OCI-LY1 (cell line): ENCODE measurements at regions not wholly inside any gene's neighbourhood (a gene's known extent, or its start where the extent isn't known, plus 50 kb on each side); places are given as distances from the start of the nearest gene placed in this dataset.

Experiments
- H2AFZ ChIP-seq: fragments of 200-600 bp; sonication (generic), shearing (Covaris generic); 2 replicates; pipeline ENCODE4 v1.6.0; 2014; ENCODE audit warnings: antibody characterized with exemption, mild to moderate bottlenecking, low read length
- H3F3A ChIP-seq: fragments of 200-600 bp; sonication (generic), shearing (Covaris generic); 2 replicates; pipeline ENCODE4 v1.6.0; 2014; ENCODE audit warnings: mild to moderate bottlenecking, antibody characterized with exemption, low read length, moderate library complexity; ENCODE audit not compliant: insufficient read depth
- H3K27ac ChIP-seq: fragments of 200-600 bp; sonication (generic); 2 replicates; pipeline ENCODE4 v1.5.1; 2014; ENCODE audit warnings: low read length, mixed run types, mild to moderate bottlenecking, low read depth; ENCODE audit not compliant: poor library complexity, severe bottlenecking
- H3K27me3 ChIP-seq: fragments of 200-600 bp; sonication (generic); 2 replicates; pipeline ENCODE4 v1.6.0; 2014; ENCODE audit warnings: antibody characterized with exemption, mild to moderate bottlenecking, low read length, moderate library complexity; ENCODE audit not compliant: insufficient read depth
- H3K36me3 ChIP-seq: fragments of 200-600 bp; sonication (generic); 2 replicates; pipeline ENCODE4 v1.6.1; 2014; ENCODE audit warnings: mild to moderate bottlenecking, antibody characterized with exemption, low read length, moderate library complexity, mixed read lengths; ENCODE audit not compliant: insufficient read depth
- H3K4me1 ChIP-seq: fragments of 200-600 bp; sonication (generic); 2 replicates; pipeline ENCODE4 v1.5.1; 2014; ENCODE audit warnings: mild to moderate bottlenecking, low read length, moderate library complexity; ENCODE audit not compliant: insufficient read depth, severe bottlenecking
- H3K4me2 ChIP-seq: fragments of 200-600 bp; sonication (generic), shearing (Covaris generic); 2 replicates; pipeline ENCODE4 v1.6.1; 2014; ENCODE audit warnings: low read length
- H3K4me3 ChIP-seq: fragments of 200-600 bp; sonication (generic); 2 replicates; pipeline ENCODE4 v1.5.1; 2014; ENCODE audit warnings: low read length, low read depth, mild to moderate bottlenecking, mixed read lengths; ENCODE audit not compliant: poor library complexity, severe bottlenecking
- H3K79me2 ChIP-seq: fragments of 200-600 bp; shearing (Covaris generic); 2 replicates; pipeline ENCODE4 v1.6.1; 2016; ENCODE audit warnings: mixed run types, low read length, mixed read lengths; ENCODE audit not compliant: insufficient read depth
- H3K9ac ChIP-seq: fragments of 200-600 bp; sonication (generic), shearing (Covaris generic); 2 replicates; pipeline ENCODE4 v1.6.1; 2014; ENCODE audit warnings: mild to moderate bottlenecking, low read length, mixed read lengths
- H3K9me2 ChIP-seq: fragments of 200-600 bp; sonication (generic), shearing (Covaris generic); 2 replicates; pipeline ENCODE4 v1.6.1; 2014; ENCODE audit warnings: low read depth, mild to moderate bottlenecking, low read length, mixed read lengths
- H3K9me3 ChIP-seq: fragments of 200-600 bp; shearing (Covaris generic); 2 replicates; pipeline ENCODE4 v1.6.1; 2014; ENCODE audit warnings: low read length, mixed read lengths
- H4K20me1 ChIP-seq: fragments of 200-600 bp; sonication (generic), shearing (Covaris generic); 2 replicates; pipeline ENCODE4 v1.6.0; 2016; ENCODE audit warnings: mild to moderate bottlenecking, low read length; ENCODE audit not compliant: insufficient read depth
- CTCF ChIP-seq: fragments of 200-600 bp; sonication (generic), shearing (Covaris generic); IDR thresholded peaks from 2 replicates; pipeline ENCODE4 v1.5.1; 2017; ENCODE audit warnings: mild to moderate bottlenecking, antibody characterized with exemption, low read length, moderate library complexity, mixed read lengths
- EZH2 ChIP-seq: fragments of 200-600 bp; sonication (generic), shearing (Covaris generic); IDR thresholded peaks from 2 replicates; pipeline ENCODE4 v1.8.0; 2017; ENCODE audit warnings: borderline replicate concordance, mixed run types, mild to moderate bottlenecking, antibody characterized with exemption, low read length, moderate library complexity, mixed read lengths

DNA sequence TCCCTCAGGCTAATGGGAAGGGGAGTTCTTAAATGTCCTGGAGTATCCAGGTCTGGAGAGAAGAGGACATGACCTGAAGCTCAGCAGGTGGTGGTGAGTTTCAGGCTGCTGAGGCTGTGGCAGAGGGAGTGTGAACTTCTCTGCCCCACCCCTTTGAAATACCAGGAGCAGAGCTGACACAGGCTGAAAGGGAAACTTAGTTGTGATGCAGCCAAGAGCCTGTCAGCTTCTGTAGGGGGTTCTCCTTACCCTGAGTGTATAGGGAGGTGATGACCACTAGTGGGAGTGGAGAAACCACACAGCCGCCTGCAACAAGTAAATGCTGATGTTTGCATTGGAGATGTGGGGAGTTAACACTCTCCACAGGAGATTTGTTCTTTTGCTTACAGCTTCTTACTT lies 152.3 kb downstream of the FCRL5 start:
- no peaks in the 10 kb centered on the region for H3K4me1 ChIP-seq
- H3K9ac ChIP-seq: no peak overlapping the region
- no peak overlapping the region for H3K27ac ChIP-seq
- TF ChIP-seq EZH2 (no peak), CTCF (no peak)
- H3K4me3 ChIP-seq: no peak overlapping the region
- no peaks in the 10 kb centered on the region for H3K27me3 ChIP-seq
- H3K79me2 ChIP-seq: no peaks in the 10 kb centered on the region
- H3K9me2 ChIP-seq: no peaks in the 10 kb centered on the region
- H3K36me3 ChIP-seq: no peaks in the 10 kb centered on the region
- no peak overlapping the region for H3K4me2 ChIP-seq
- no peak overlapping the region for H2AFZ ChIP-seq
- H4K20me1 ChIP-seq: no peaks in the 10 kb centered on the region
- no peaks in the 10 kb centered on the region for H3F3A ChIP-seq
- no peaks in the 10 kb centered on the region for H3K9me3 ChIP-seq

DNA sequence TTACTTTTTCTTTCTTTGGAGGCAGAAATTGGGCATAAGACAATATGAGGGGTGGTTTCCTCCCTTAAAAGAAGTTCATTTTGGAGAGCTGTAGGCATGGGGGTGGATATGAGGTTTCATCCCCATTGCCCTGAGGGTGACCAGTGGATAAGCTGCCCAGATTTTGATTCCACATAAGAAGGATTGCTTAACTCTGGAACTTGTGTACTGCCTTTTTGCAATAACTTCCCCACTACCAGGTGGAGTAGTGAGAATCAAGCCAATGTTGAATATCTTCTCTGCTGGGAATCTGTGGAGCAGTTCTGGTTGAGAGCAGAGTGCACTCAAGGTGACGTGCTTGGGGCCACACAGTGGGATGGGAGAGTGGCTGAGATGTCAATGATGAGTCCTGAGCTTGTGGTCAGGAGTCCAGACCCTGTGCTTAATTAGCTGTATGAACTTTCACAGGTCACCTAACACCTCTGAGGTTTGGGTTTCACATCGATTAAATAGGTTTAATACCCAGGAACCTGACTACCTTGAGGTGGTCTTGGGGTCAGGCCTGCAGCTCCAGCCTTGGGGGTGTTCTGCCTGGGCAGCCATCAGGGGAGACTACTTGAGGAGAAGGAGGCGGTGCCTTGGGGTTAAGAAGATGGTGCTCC lies 152.9 kb downstream of the FCRL5 start:
- no peaks in the 10 kb centered on the region for H3F3A ChIP-seq
- H3K79me2 ChIP-seq: no peaks in the 10 kb centered on the region
- H3K27ac ChIP-seq: no peak overlapping the region
- no peaks in the 10 kb centered on the region for H4K20me1 ChIP-seq
- no peak overlapping the region for H3K9ac ChIP-seq
- H3K36me3 ChIP-seq: no peaks in the 10 kb centered on the region
- no peaks in the 10 kb centered on the region for H3K27me3 ChIP-seq
- H3K9me3 ChIP-seq: no peaks in the 10 kb centered on the region
- no peak overlapping the region for H3K4me2 ChIP-seq
- no peak overlapping the region for H3K4me3 ChIP-seq
- no peak for TF ChIP-seq EZH2
- no peak for TF ChIP-seq CTCF
- H3K4me1 ChIP-seq: no peaks in the 10 kb centered on the region
- no peaks in the 10 kb centered on the region for H3K9me2 ChIP-seq
- H2AFZ ChIP-seq: no peak overlapping the region

DNA sequence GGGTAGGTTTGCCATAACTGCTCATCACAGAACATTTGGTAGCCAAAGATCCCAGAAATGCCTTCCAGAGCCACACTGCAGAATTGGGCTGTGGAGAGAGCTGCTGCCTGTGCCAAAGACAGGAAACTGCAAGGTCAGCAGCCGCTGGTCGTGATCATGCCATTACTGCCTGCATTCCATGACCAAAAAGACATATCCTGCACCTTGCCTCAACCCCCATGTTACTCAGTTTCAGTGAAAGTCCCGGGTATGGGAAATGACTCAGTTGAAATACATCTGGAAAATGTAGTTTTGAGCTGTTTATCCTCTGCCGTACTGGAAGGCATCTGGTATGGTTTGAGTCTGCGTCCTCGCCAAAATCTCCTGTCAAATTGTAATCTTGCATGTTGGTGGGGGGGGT lies 161.7 kb downstream of the FCRL5 start:
- no peaks in the 10 kb centered on the region for H3K36me3 ChIP-seq
- peaks cover 6% of the 10 kb centered on the region; the same call in 1 of the 2 replicates for H3K27me3 ChIP-seq
- no peak overlapping the region for H3K9ac ChIP-seq
- H3K9me2 ChIP-seq: no peaks in the 10 kb centered on the region
- H3K27ac ChIP-seq: no peak overlapping the region
- no peaks in the 10 kb centered on the region for H4K20me1 ChIP-seq
- no peaks in the 10 kb centered on the region for H3F3A ChIP-seq
- H2AFZ ChIP-seq: no peak overlapping the region
- no peak overlapping the region for H3K4me2 ChIP-seq
- no peaks in the 10 kb centered on the region for H3K9me3 ChIP-seq
- no peaks in the 10 kb centered on the region for H3K4me1 ChIP-seq
- no peaks in the 10 kb centered on the region for H3K79me2 ChIP-seq
- TF ChIP-seq EZH2: no peak
- no peak for TF ChIP-seq CTCF
- no peak overlapping the region for H3K4me3 ChIP-seq
